Stimulated activated CD8-positive, alpha-beta memory T cell treated with anti-CD3 and anti-CD28 coated beads, Interleukin-12 subunit alpha, Interleukin-12 subunit beta, amount 100 ng/mL, for 4 hours (primary cell): ENCODE measurements at regions not wholly inside any gene's neighbourhood (a gene's known extent, or its start where the extent isn't known, plus 50 kb on each side); places are given as distances from the start of the nearest gene placed in this dataset.
"Not testable (repeated sequence)": the region's sequence is repeated elsewhere in the genome, so short reads cannot be mapped to it uniquely, and the experiment has no call there.

Experiments
- DNase-seq: peaks from one replicate; pipeline ENCODE4 v3.0.0-alpha.2; 2020; ENCODE audit warnings: low read depth

DNA sequence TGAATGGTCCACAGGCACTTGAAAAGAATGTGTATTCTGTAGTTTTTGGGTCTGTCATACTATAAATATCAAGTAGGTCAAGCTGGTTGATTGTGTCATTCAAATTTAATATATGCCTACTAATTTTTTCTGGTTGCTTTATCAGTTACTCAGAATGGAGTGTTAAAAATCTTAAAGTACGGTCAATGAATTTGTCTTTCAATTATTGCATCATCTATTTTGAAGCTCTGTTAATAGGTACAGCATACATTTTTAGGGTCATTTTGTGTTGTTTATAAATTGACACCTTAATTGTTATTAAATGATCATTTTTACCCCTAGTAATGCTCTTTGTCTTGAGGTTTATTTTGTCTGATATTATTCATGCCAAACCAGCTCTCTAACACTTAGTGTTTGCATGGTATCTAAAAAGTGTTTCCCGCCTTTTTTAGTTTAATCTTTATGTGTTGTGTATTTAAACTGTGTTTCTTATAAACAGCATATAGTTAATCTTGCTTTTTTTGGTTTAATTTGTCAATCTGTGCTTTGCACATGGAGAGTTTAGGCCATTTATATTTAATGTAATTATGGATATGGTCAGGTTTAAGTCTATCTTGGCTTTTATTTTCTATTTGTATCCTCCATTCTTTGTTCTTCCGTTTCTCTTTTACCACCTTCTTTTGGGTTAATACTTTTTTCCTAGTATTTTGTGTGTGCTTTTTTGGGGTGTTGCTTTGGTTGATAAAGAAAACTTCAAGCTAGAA, 204.9 kb upstream of the EEF2KMT start:
- no peak for DNase-seq

DNA sequence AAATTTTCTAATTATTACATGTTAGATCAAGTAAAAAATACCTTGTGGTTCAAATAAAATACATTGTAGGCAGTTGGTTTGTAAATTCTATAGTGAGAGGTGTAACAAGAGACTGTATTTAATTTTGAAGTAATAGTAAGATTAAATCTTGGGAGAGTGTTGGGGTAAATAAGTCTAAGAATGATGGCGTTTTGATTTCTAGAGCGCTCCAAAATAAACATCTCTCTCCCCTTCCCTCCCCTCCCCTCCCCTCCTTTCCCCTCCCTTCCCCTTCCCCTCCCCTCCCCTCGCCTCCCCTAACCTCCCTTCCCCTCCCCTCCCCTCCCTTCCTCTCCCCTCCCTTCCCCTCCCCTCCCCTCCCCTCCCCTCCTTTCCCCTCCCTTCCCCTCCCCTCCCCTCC, 200.6 kb upstream of the EEF2KMT start:
- no peak for DNase-seq

DNA sequence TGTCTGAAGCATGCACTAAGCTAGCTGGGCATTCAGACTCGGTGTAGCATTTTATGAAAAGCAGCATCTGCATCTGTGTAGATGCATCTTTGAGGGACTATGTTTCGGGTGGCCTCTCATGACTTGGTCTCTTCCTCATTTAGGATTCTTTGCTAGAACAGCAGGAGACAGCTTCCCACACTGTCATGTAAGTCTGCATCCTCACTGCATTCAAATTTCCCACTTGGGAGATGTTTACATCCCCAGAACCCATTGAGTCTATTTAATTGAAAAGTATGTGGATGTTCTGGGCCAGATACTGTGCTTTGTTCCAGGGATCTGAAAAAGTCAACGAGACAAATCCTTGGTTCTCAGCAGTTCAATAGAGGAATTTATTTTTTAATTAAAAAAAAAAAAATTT, 198.6 kb upstream of the EEF2KMT start:
- DNase-seq, result no peak

DNA sequence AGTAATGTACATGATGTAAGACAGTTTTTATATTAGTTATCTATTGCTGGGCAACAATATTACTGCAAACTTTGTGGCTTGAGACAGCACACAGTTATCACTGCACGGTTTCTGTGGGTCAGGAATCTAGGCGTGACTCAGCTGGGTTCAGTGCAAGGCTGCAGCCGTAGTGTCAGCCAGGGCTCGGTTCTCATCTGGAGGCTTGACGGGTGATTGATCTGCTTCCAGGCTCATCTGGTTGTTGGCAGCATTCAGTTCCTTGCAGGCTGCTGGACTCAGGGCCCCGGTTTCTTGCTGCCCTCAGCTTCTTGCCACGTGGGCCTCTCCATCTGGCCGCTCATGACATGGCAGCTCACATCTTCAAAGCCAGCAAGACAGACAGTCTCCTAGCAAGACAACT, 197.7 kb upstream of the EEF2KMT start:
- DNase-seq, result not testable (repeated sequence)

DNA sequence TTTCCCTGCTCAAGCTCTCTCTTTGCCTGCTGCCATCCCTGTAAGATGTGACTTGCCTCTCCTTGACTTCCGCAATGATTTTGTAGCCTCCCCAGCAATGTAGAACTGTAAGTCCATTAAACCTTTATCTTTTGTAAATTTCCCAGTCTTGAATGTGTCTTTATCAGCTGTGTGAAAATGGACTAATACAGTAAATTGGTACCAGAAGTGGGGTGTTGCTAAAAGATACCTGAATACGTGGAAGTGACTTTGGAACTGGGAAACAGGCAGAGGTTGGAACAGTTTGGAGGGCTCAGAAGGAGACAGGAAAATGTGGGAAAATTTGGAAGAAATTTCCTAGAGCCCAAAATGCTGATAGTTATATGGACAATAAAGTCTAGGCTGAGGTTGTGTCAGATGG, 184.6 kb upstream of the EEF2KMT start:
- not testable (repeated sequence) for DNase-seq

DNA sequence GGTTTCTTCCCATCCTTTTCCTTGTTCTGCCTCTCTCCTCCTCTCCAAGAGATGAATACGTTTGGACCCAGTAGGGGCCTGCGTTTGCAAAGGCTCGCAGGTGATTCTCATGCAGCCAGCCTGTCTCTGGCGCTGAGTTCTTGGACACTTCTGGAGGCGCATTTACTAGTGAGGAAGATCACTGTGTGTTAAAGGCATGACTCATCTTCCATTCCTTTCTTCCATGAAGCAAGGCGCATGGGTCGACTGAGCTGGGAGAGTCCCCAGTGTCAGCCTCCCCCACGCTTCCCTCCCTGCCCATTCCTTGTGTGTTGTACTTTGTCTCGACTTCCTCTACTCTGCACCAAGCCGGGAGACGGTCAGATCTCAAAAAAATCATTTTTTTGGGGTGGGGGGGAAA, 159.9 kb upstream of the EEF2KMT start:
- DNase-seq, result no peak

DNA sequence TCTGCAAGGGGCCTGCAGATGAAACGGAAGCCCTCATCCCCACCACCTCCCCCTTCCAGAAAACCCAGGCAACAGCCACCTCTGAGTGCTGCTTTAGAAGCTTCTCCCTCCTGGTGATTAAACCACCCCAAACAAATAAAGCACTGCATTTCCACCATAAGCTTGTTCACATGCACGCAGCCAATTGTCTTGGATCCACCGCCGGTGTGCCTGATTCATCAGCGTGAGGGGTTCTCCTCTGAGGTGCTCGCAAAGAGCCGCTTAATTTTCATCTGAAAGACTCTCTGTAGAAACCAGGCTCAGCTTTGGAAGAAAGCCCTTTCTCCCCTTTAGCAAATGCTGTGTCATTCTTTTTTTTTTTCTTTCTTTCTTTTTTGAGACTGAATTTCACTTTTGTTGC, 155.2 kb upstream of the EEF2KMT start:
- no peak for DNase-seq

DNA sequence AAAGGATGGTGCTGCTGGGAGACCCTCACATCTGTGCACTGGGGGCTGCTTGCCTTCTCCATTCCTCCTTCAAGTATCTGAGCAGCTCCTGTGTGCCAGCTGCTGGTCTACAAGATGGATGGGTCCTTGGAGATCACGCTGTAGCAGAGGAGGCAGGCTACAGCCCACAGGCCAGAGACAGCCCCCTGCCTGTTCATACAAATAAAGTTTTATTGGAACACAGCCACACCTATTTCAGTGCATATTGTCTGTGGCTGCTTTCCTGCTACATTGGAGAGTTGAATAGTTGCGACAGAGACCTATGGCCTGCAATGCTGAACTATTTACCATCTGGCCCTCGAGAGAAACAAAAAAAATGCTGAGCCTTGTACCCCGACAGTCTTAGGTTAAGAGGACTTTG, 149.8 kb upstream of the EEF2KMT start:
- not testable (repeated sequence) for DNase-seq

DNA sequence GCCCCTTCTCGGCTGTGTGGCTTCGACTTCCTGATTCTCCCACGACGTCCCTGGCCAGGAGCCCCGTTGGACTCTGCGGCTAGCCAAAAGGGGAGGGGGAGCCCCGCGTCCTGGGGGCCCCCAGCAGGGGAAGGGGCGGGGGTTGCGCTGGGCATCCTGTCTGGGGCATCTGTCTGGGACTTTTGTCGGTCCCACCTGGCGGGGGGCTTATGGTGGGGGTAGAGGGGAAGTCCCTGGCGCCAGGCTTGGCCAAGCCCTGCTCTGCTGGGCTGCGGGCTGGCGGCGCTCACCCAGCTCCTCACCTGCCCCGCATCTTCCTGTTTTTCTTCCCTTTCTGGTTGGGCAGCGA, 142.7 kb upstream of the EEF2KMT start:
- DNase-seq, result not testable (repeated sequence)

DNA sequence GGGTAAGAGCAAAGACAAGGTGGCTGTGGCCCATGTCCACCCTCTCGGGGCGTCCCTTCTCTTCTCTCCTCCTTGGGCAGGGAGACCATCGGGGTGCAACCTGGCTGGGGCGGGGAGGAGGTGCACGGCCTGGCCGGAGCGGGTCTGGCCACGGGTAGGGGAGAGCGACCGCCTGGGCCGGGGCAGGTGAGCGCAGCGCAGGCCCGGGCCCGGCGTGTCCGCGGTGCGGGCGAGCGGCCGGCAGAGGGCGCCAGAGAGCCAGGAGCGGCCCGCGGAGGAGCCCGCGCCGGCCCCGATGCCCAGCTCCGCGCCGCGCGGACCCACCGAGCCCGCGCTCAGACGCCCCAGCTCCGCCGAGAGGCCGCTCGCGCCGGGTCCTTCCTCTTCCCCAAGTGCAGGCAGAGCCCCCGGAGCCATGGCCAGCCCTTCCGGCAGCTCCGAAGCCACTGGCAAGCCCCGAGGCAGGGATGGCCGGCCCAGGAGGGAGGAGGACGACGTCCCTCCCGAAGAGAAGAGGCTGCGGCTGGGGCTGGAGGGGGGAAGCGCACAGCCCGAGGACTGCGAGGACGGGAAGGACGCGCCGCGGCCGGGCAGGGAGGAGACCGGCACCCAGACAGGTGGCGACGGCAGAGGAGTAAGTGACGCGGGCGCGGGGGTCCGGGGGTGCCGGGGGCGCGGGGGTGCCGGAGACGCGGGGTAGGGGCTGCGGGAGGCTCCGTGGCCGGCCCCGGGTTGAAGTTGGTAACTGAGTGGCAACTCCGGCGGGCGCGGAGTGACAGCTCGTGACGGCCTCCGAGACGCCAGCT, 142.1 kb upstream of the EEF2KMT start:
- DNase-seq, result peak; percentile 25

DNA sequence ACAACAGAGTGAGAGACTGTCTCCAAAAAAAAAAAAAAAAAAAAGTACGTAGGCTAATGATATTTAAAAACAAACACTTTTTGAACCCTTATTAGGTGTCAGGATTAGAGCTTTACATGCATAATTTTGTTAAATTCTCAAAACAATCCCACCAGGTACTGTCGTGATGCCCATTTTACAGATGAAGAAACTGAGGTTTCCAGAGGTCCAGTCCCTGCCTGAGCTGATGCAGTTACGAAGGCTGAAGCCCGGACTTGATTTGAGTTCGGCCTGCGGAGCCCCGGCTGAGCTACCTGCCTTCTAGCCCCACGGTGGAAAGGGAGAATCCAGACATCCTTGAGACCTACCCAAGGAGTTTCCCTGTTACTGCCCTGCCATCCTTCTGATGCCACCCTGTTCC, 137.5 kb upstream of the EEF2KMT start:
- no peak for DNase-seq

DNA sequence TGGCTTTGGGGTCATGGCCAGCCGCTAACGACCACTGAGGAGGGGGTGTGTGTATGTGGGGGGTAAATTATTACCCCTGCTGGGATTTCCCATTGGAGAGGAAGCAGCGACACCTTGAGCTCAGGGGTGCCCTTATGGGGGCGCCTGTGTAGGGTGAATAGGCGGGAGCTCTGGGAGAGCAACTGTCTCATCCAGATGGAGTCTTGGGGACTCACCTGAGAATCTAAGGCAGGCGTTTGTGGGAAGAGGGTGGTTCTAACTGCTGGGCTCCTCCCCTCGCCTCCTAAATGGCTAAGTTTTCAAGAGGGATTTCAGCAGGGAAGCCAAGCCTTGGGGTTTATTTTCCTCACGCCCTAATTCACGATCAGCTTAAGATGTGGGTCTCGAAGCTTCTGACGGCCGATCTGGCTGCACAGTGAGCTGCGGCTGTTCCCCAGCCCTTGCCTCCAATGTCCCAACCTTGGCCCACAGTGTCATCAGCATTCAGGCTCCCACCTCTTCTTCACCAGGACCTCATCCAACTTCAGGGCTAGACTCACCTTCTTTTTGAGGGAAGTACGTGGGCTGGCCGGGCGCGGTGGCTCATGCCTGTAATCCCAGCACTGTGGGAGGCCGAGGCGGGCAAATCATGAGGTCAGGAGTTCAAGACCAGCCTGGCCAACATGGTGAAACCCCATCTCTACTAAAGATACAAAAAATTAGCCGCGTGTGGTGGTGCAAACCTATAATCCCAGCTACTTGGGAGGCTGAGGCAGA, 136.9 kb upstream of the EEF2KMT start:
- no peak for DNase-seq

DNA sequence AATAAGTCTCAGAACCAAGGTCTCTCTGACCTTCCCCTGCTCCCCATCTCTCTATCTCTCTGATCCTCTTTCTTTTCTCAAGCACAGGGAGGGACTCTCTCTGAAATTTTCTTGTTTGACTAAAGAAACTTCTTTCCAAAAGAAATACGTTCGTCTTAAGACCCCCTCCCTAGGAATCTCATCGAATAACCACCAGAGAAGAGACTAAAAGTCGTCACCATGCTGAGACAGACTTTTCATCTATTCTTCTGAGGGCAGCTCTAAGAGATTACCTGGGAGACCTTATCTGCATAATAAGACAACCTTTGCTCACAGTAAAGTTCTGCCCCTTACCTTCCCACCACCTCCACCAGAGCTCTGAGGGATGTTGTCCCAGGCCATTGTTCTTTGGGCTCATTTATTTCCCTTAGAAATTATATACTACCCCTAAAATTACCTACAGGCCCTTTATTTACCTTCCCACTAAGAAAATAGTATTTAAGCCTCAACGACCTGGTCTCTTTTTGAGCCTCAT, 133.7 kb upstream of the EEF2KMT start:
- DNase-seq, result no peak

DNA sequence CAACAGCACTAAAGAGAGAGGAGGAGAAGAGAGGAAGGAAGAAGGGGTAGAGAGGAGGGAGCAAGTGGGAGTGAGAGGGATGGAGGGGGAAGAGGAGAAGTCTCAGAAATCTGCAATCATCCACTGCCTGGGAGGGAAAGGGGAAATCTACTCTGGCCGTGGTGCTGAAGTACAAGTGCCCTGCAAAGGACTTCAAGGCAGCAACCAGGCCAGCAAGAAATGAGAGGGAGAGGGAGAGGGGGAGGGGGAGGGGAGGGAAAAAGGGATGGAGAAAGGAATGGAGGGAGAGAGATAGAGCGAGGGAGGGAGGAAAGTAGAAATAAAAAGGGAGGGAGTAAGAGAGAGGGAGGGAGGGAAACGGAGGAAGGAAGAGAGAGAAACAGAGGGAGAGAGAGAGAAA, 130.8 kb upstream of the EEF2KMT start:
- no peak for DNase-seq

DNA sequence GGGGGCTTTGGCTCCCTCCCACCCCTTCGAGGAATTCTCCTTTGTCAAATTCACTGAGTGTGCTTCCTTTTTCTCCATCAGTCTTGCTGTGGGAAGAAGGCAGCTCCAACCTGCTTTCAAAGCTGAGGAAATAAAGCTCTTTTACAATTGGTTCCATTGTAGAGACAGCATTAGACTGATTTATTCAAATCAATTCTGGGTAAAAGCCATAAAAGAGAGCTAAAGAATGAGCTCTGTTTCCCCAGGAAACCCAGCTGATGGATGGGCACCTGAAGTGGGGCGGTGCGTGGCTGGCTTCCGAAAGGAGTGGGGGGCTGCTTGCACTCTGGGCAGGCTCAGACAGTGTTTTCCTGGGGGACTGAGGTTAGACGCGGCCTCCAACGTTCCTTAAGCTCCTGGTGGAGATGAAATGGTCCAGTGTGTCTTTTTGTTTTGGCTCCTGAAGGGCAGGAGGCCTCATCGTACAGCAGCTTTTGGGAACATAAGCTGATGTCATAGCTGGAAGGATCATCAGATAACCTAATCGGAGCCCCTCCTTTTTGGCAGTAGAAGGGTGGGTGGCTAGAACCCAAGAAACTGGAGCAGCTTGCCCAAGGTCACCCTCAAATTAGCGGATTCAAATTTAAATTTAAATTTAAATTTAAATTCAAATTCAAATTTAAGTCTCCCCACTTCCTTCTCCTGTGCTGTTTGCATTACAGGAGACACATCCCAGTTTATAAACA, 128.5 kb upstream of the EEF2KMT start:
- no peak for DNase-seq

DNA sequence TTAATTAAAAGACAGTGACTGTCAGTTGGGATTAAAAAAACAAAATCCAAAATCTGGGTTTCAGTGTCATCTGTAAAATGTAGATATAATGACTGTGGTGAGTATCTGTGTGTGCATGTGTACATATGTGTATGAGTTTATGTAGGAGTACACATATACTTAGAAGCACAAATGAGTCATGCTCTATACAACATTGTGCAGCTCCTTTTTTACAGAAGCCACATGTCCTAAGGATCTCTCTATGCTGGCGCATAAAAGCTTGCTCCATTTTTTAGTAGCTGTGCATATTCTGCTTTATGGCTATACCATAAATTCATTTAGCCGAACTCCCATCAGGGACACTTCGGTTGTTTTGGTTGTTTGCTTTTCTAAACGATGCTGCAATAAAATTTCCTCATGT, 125.2 kb upstream of the EEF2KMT start:
- DNase-seq, result no peak

DNA sequence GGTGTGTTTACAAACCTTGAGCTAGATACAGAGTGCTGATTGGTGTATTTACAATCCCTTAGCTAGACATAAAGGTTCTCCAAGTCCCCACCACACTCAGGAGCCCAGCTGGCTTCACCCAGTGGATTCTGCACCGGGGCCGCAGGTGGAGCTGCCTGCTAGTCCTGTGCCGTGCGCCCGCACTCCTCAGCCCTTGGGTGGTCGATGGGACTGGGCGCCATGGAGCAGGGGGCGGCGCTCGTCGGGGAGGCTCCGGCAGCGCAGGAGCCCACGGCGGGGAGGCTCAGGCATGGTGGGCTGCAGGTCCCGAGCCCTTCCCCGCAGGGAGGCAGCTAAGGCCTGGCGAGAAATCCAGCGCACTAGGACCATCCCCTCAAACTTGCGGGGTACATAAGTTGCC, 124.2 kb upstream of the EEF2KMT start:
- DNase-seq, result not testable (repeated sequence)

DNA sequence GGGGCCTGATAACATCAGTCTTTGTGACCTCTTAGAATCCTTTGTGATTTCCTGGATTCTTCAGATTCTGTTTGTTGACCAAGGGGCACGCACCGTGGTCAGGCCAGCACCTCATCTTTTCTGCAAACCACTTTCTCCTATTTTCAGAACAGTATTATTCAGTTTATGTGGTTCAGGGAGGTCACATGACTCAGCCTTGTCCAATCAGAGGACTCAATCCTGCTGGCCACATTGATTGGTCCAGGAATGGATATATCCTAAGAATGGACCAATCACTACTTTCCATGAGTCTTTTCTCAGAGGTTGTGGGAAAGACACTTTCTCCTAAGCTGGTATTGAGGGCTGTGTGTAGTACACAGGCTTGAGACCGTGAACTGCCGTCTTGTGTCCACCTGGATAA, 123.1 kb upstream of the EEF2KMT start:
- no peak for DNase-seq

DNA sequence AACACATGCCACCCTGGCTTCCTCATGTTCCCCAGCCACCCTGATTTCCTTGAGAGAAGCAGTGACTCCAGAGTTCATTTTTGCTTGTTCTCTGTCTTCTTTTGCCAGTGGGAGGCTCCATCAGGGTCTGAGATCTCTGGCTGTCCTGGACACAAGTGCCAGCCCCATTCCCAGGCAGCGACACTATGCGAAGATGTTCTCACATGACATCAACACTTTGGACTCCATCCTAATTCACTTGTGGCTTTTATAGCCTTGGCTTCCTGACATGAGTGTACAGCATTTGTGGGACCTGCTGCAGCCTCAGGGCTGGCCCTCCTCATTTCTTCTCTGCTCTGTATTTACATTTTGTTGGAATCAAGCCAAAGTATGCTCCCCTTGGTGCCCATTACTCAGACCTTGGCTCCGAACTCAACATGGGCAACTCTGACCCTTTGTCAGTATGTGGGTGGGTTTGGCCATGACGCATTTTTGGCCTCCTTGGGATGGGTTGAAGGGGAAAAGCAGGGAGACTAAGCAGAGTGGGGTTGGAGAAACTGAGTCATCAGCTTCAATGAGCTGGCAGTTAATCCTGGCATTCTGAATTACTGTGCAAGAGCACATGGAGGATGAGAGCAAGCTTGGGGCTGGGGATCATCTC, 119.0 kb upstream of the EEF2KMT start:
- no peak for DNase-seq

DNA sequence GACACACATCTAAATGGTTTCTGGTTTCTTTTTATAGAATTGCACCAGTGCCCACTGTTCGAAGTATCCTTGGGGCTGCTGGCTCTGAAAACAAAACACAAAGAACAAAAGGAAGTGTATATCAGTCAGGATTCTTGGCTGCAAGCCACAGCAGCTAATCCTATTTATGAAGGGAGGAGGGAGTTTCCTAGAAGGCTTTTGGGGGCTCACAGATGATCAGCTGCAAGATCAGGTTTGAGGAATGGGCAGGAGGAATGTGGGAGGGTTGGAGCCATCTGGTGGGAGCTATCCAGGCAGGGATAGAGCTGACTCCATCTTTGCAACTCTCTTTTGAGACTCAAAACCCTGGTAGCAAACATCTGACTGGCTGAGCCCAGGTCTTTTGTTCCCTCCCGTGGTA, 118.3 kb upstream of the EEF2KMT start:
- no peak for DNase-seq

DNA sequence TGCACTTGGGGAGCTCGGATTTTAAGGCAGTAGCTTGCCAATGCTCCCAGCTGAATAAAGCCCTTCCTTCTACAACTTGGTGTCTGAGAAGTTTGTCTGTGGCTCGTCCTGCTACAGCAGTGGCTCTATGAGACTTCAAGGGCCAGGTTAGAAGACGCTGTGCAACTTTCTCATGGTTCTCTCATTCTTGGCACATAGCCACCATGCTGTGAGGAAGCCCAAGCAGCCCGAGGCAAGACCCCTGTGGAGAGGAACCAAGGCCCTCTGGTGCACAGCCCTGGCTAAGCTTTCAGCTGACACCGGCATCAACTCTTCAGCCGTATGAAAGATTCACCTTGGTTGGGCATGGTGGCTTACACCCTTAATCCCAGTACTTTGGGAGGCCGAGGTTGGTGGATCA, 116.9 kb upstream of the EEF2KMT start:
- DNase-seq, result no peak

DNA sequence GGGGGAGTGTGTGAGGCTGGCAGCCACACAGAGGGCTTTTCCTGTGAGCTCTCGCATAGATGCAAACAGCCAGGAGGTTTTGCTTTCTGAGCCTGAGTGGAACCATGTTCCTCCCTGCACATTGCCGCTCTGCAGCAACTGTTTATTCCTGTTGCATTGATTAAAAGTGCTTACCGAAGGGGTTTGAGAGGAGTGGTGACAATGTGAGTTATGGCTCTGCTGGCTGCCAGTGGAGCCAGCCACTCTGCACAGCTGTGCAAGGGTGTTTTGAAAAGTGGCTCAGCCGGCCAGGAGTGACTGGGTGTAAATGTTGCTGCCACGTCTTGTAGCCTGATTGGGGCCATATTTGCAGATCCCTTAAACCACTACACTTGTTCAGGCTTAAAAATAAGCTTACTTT, 114.9 kb upstream of the EEF2KMT start:
- not testable (repeated sequence) for DNase-seq
